HepG2 (cell line): ENCODE measurements at regions not wholly inside any gene's neighbourhood (a gene's known extent, or its start where the extent isn't known, plus 50 kb on each side); places are given as distances from the start of the nearest gene placed in this dataset.

Experiments
- ATAC-seq: fragments of 200-7000 bp; cut with Tn5 transposase; 3 replicates; pipeline ENCODE4 v1.9.1; 2020; ENCODE audit warnings: mild to moderate bottlenecking, moderate library complexity
- BruUV-seq: library from RNA; stranded (reverse); fragments of 400-500 nt; replicated peaks from 2 replicates; lab custom pipeline; 2021; lab: Mats Ljungman, UMichigan
- CTCF ChIA-PET: fragments of 300-600 bp; formaldehyde crosslinking; extraction: SDS; loops from one replicate; lab custom pipeline; 2021; ENCODE audit warnings: low total read pairs, inconsistent platforms, low intra/inter-chr PET ratio; lab: Yijun Ruan, JAX
- POLR2A ChIA-PET: fragments of 350-600 bp; sonication (Branson Sonifier 250); formaldehyde crosslinking; loops from one replicate; lab custom pipeline; 2020; ENCODE audit warnings: antibody characterized with exemption, inconsistent platforms; lab: Yijun Ruan, JAX
- DNase-seq: peaks from one replicate; pipeline ENCODE4 v3.0.0-alpha.2; 2015; ENCODE audit warnings: low spot score
- FAIRE-seq: peaks from 3 replicates; lab custom pipeline; 2011; peaks lifted over from hg19 to GRCh38; lab: Jason Lieb, UNC
- H2AFZ ChIP-seq: one replicate; pipeline ENCODE4 v1.6.1; 2011; ENCODE audit warnings: low read length, inconsistent platforms
- H3K27ac ChIP-seq: fragments of 300-600 bp; 3 replicates; pipeline ENCODE4 v1.8.0; 2011; ENCODE audit warnings: mixed run types, mild to moderate bottlenecking, mixed read lengths, low read length, inconsistent platforms; ENCODE audit not compliant: insufficient read depth; ENCODE audit errors: extremely low read length
- H3K27me3 ChIP-seq, 2 experiments: fragments of 200-600 bp in 1 of 2; 2 replicates in 1 of 2; 3 replicates in 1 of 2; pipeline versions ENCODE4 v1.6.0 to v1.8.0; 2011; ENCODE audit warnings: low read length in 2 of 2, mild to moderate bottlenecking in 2 of 2, moderate library complexity in 2 of 2, inconsistent platforms in 1 of 2; ENCODE audit not compliant: insufficient read depth in 2 of 2, control insufficient read depth in 1 of 2
- H3K36me3 ChIP-seq, 2 experiments: fragments of 200-600 bp in 1 of 2; replicated peaks in 1 of 2; 2 replicates in 1 of 2; 3 replicates in 1 of 2; pipeline versions ENCODE4 v1.5.1 to v1.8.0; 2011; ENCODE audit warnings: low read length in 2 of 2, inconsistent platforms in 1 of 2; ENCODE audit not compliant: insufficient read depth in 2 of 2, control insufficient read depth in 1 of 2
- H3K4me1 ChIP-seq: 2 replicates; pipeline ENCODE4 v1.5.1; 2012; ENCODE audit warnings: low read length, inconsistent platforms; ENCODE audit not compliant: insufficient read depth
- H3K4me2 ChIP-seq: 2 replicates; pipeline ENCODE4 v1.6.0; 2011; ENCODE audit warnings: low read depth, low read length, inconsistent platforms
- H3K4me3 ChIP-seq, 3 experiments: fragments of 200-600 bp in 1 of 3; sonication (generic), shearing (Covaris generic) in 1 of 3; replicated peaks in 1 of 3; 2 replicates each; pipeline ENCODE4 v1.5.1; 2011 to 2016; ENCODE audit warnings: low read length in 3 of 3, inconsistent platforms in 2 of 3, low read depth in 2 of 3, mild to moderate bottlenecking in 2 of 3, control low read depth in 1 of 3, mixed read lengths in 1 of 3; ENCODE audit not compliant: insufficient read depth in 1 of 3
- H3K79me2 ChIP-seq: one replicate; pipeline ENCODE4 v1.6.1; 2011; ENCODE audit warnings: low read length, inconsistent platforms; ENCODE audit not compliant: insufficient read depth
- H3K9ac ChIP-seq: 2 replicates; pipeline ENCODE4 v1.6.0; 2011; ENCODE audit warnings: mild to moderate bottlenecking, low read depth, low read length, inconsistent platforms; ENCODE audit not compliant: insufficient read depth
- H3K9me3 ChIP-seq: 2 replicates; pipeline ENCODE4 v1.5.1; 2012; ENCODE audit warnings: mild to moderate bottlenecking, low read length
- H4K20me1 ChIP-seq: 2 replicates; pipeline ENCODE4 v1.6.0; 2011; ENCODE audit warnings: inconsistent platforms, mild to moderate bottlenecking, low read length, moderate library complexity; ENCODE audit not compliant: insufficient read depth
- MAFK ChIP-seq, 2 experiments: IDR thresholded peaks in 1 of 2; conservative IDR thresholded peaks in 1 of 2; 2 replicates each; pipeline ENCODE4 v1.6.1; 2011; ENCODE audit warnings: improper control_type of control experiment in 2 of 2, low read length in 2 of 2
- MIXL1 ChIP-seq: IDR thresholded peaks from 2 replicates; pipeline ENCODE4 v1.6.1; 2016
- ZNF572 ChIP-seq: sonication (generic); formaldehyde crosslinking; IDR thresholded peaks from 2 replicates; pipeline ENCODE4 v1.5.1; 2020; ENCODE audit warnings: mild to moderate bottlenecking, missing genetic modification reagents
- ZNF652 ChIP-seq: IDR thresholded peaks from 2 replicates; pipeline ENCODE4 v1.6.1; 2016; ENCODE audit warnings: low read depth, borderline replicate concordance
- ZNF768 ChIP-seq: sonication (generic); formaldehyde crosslinking; IDR thresholded peaks from 2 replicates; pipeline ENCODE4 v1.4.0; 2020; ENCODE audit warnings: missing genetic modification reagents
- WGBS: methylation state at CpG from one replicate; pipeline ENCODE4 v1.1.6; 2017; ENCODE audit warnings: low lambda C conversion rate; 5-methylcytosine and 5-hydroxymethylcytosine counted together
- in situ Hi-C: cut with HindIII; loops from 2 replicates; pipeline ENCODE4 v1.10.0; 2017; ENCODE audit warnings: low pct_unique_long_range_greater_than_20kb; ENCODE audit not compliant: extremely low pct_ligation_motif_present
- intact Hi-C: fragments of 100-400 bp; cut with micrococcal nuclease; formaldehyde crosslinking; loops from one replicate; pipeline ENCODE4 v1.10.0; 2022; ENCODE audit not compliant: unreplicated experiment
- TF ChIP-seq, protein P1 (sequence below): IDR thresholded peaks from 2 replicates; pipeline ENCODE4 v1.6.1; 2016; ENCODE audit warnings: low read depth

DNA sequence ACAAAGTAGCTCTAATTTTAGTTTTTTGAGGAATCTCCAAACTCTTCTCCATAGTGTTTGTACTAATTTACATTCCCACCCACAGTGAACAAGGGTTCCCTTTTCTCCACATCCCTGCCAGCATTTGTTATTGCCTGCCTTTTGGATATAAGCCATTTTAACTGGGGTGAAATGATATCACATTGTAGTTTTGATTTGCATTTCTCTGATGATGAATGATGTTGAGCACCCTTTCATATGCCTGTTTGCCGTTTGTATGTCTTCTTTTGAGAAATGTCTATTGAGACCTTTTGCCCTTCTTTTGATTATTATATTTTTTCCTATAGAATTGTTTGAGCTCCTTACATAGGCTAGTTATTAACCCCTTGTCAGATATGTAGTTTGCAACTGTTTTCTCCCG, 239.9 kb upstream of the TPM1 start:
- Histone ChIP-seq H3K9me3 (no peaks in the 10 kb centered on the region), H3K36me3 (peaks cover 0 to 3% of the 10 kb centered on the region in 2 experiments; a peak in 1 of 5 replicates), H2AFZ (no peak overlapping the region), H3K9ac (no peak overlapping the region), H3K79me2 (no peaks in the 10 kb centered on the region), H3K27me3 (no peaks in the 10 kb centered on the region; a peak in 1 of 5 replicates), H3K4me3 (no peak overlapping the region), H3K27ac (no peak overlapping the region), H4K20me1 (no peaks in the 10 kb centered on the region), H3K4me2 (no peak overlapping the region), H3K4me1 (peaks cover 28% of the 10 kb centered on the region)
- FAIRE-seq = no peak
- ChIA-PET POLR2A (no interaction called here), CTCF (no interaction called here)
- no peak for ATAC-seq
- no peak for DNase-seq
- intact Hi-C loops (no loop called here), in situ Hi-C loops (no loop called here)
- no TSS peak for BruUV-seq
- 96% methylated on average over 2 of the region's 2 CpGs for WGBS
- TF ChIP-seq MAFK (conservative IDR thresholded peaks at IDR 0.05 in 1 of 2, IDR thresholded peaks at IDR 0.05 in 1 of 2; ENCODE audit: low read length in 2 of 2) = no peak
- TF ChIP-seq ZNF768 (CRISPR knock-in tag) = no peak
- no peak for TF ChIP-seq ZNF572

DNA sequence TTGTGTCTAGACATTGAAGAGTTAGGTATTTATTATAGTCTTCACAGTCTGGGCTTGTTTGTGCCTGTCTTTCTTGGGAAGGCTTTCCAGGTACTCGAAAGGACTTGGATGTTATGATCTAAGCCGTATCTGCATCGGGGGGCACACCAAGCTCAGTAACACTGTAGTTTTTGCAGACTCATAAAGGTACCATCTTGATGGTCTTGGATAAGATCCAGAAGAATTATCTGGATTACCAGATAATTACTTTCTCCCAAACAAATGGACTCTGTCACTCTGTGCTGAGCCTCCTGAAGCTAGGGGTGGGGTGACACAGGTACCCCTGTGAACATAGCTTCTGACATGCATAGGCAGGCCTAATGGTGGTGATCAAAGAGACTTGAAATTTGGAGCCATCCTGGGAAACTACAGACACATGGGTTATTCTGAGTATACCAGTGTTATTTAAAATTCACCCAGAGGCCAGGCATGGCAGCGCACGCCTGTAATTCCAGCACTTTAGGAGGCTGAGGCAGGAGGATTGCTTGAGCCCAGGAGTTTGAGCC, 238.6 kb upstream of the TPM1 start:
- Histone ChIP-seq H4K20me1 (no peaks in the 10 kb centered on the region), H3K4me3 (no peak overlapping the region), H3K27me3 (no peaks in the 10 kb centered on the region; a peak in 1 of 5 replicates), H3K4me1 (peaks cover 25% of the 10 kb centered on the region), H3K79me2 (no peaks in the 10 kb centered on the region), H2AFZ (no peak overlapping the region), H3K36me3 (peaks cover 0 to 3% of the 10 kb centered on the region in 2 experiments; a peak in 1 of 5 replicates), H3K27ac (no peak overlapping the region), H3K9me3 (no peaks in the 10 kb centered on the region), H3K4me2 (no peak overlapping the region), H3K9ac (no peak overlapping the region)
- DNase-seq (no peak), FAIRE-seq (no peak), ATAC-seq (no peak)
- CTCF ChIA-PET = no interaction called here
- intact Hi-C loops (no loop called here), in situ Hi-C loops (no loop called here)
- TF ChIP-seq MIXL1 (CRISPR knock-in tag) = no peak
- TF ChIP-seq, protein P1, sequence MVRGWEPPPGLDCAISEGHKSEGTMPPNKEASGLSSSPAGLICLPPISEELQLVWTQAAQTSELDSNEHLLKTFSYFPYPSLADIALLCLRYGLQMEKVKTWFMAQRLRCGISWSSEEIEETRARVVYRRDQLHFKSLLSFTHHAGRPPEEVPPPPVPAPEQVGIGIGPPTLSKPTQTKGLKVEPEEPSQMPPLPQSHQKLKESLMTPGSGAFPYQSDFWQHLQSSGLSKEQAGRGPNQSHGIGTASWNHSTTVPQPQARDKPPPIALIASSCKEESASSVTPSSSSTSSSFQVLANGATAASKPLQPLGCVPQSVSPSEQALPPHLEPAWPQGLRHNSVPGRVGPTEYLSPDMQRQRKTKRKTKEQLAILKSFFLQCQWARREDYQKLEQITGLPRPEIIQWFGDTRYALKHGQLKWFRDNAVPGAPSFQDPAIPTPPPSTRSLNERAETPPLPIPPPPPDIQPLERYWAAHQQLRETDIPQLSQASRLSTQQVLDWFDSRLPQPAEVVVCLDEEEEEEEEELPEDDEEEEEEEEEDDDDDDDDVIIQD (CRISPR knock-in tag) = no peak
- no peak for TF ChIP-seq ZNF652 (CRISPR knock-in tag)
- BruUV-seq = no TSS peak
- POLR2A ChIA-PET = no interaction called here
- WGBS = 100% methylated on average over 5 of the region's 5 CpGs
